ENCODE measurements at regions not wholly inside any gene's neighbourhood (a gene's known extent, or its start where the extent isn't known, plus 50 kb on each side); places are given as distances from the start of the nearest gene placed in this dataset.

DNA sequence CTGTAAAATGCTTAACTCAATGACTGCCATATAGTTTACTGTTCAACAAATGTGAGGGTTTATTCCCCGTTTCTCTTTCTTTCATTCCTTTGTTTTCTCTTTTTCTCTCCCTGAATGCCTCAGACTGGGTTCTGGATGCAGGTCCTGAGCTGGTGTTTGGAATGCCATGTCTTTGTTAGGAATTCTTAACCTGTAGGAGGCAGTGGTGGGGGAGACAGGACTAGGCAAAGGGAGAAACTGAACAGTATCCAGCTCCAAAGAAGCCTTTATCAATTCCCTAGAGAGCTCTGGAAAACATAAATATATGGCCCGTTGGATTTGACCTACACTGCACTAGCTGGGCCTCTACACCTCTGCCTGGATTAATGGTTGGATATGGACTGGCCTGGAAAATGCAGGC lies 621.2 kb upstream of the SLC35B3 start:
- TF ChIP-seq GATA2 (IDR thresholded peaks at IDR 0.05; ENCODE audit: low read depth, low read length) (no peak), GATA3 (IDR thresholded peaks at IDR 0.05; ENCODE audit: low read depth, low read length) (no peak)

Measured in SH-SY5Y (cell line).